ENCODE measurements at regions not wholly inside any gene's neighbourhood (a gene's known extent, or its start where the extent isn't known, plus 50 kb on each side); places are given as distances from the start of the nearest gene placed in this dataset.

- no peaks in the 10 kb centered on the region for H3K9me3 Mint-ChIP-seq
- no peak overlapping the region for H3K4me3 Mint-ChIP-seq
- no peaks in the 10 kb centered on the region for H3K4me1 Mint-ChIP-seq
- TF ChIP-seq, protein P1, sequence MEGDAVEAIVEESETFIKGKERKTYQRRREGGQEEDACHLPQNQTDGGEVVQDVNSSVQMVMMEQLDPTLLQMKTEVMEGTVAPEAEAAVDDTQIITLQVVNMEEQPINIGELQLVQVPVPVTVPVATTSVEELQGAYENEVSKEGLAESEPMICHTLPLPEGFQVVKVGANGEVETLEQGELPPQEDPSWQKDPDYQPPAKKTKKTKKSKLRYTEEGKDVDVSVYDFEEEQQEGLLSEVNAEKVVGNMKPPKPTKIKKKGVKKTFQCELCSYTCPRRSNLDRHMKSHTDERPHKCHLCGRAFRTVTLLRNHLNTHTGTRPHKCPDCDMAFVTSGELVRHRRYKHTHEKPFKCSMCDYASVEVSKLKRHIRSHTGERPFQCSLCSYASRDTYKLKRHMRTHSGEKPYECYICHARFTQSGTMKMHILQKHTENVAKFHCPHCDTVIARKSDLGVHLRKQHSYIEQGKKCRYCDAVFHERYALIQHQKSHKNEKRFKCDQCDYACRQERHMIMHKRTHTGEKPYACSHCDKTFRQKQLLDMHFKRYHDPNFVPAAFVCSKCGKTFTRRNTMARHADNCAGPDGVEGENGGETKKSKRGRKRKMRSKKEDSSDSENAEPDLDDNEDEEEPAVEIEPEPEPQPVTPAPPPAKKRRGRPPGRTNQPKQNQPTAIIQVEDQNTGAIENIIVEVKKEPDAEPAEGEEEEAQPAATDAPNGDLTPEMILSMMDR (IDR thresholded peaks at IDR 0.05; ENCODE audit: unreplicated experiment in 3 of 3), result no peak
- H3K27me3 Mint-ChIP-seq (ENCODE audit: low read depth), result no peaks in the 10 kb centered on the region
- H3K27ac Mint-ChIP-seq, result no peak overlapping the region
- no peaks in the 10 kb centered on the region for H3K36me3 Mint-ChIP-seq (ENCODE audit: low read depth)
These were observed 93.8 kb downstream of the HS3ST1 start for GRCh38 chr4:11334887-11335286.

DNA sequence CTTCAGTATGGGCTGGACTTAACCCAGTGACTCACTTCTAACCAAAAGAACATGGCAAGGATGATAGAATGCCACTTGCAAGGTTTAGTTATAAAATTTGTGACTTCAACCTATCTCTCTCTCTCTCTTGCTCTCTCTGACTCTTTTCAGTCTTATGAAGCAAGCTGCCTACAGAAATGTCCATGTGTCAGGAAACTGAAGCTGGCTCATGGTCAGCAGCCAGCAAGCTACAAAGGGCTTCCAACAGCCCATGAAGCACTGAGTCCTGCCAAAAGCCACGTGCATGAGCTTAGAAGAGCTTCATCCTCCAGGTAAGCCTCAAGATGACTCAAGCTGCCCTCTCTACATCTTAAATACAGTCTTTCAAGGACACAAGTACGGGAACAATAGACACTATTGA lies 100.3 kb downstream of the HS3ST1 start:
- TF ChIP-seq, protein P1 (IDR thresholded peaks at IDR 0.05; ENCODE audit: unreplicated experiment in 3 of 3), result no peak
- H3K9me3 Mint-ChIP-seq, result peaks cover 11% of the 10 kb centered on the region
- no peak overlapping the region for H3K4me3 Mint-ChIP-seq
- no peaks in the 10 kb centered on the region for H3K36me3 Mint-ChIP-seq (ENCODE audit: low read depth)
- H3K27me3 Mint-ChIP-seq (ENCODE audit: low read depth), result peaks cover 6% of the 10 kb centered on the region
- no peak overlapping the region for H3K27ac Mint-ChIP-seq
- H3K4me1 Mint-ChIP-seq, result no peaks in the 10 kb centered on the region

- Mint-ChIP-seq H3K27ac (no peak overlapping the region), H3K36me3 (ENCODE audit: low read depth) (no peaks in the 10 kb centered on the region)
These were observed 102.7 kb downstream of the HS3ST1 start for GRCh38 chr4:11326021-11326420.

DNA sequence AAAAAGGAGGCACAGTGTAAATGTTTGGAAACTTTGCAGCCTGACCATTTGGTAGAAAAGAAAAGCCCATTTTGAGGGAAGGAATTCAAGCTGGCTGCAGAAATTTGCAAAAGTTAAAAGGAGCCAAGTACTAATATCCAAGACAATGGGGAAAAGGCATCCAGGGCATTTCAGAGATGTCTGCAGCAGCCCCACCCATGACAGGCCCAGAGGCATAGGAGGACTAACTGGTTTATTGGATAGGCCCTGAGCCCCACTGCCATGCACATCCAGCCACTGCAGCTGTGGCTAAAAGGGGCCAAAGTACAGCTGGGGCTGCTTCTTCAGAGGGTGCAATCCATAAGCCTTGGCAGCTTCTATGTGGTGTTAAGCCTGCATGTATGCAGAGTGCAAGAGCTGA lies 104.9 kb downstream of the HS3ST1 start:
- no peak overlapping the region for H3K4me3 Mint-ChIP-seq
- H3K9me3 Mint-ChIP-seq, result peaks cover 28% of the 10 kb centered on the region
- H3K27ac Mint-ChIP-seq, result no peak overlapping the region
- TF ChIP-seq, protein P1 (IDR thresholded peaks at IDR 0.05; ENCODE audit: unreplicated experiment in 3 of 3), result no peak
- no peaks in the 10 kb centered on the region for H3K36me3 Mint-ChIP-seq (ENCODE audit: low read depth)
- H3K27me3 Mint-ChIP-seq (ENCODE audit: low read depth), result peaks cover 6% of the 10 kb centered on the region
- H3K4me1 Mint-ChIP-seq, result no peaks in the 10 kb centered on the region

More at GRCh38 chr4:11326021-11326420, 102.7 kb downstream of the HS3ST1 start:
- Mint-ChIP-seq H3K4me1 (no peaks in the 10 kb centered on the region), H3K4me3 (no peak overlapping the region), H3K27me3 (ENCODE audit: low read depth) (peaks cover 6% of the 10 kb centered on the region), H3K9me3 (peaks cover 24% of the 10 kb centered on the region)
- TF ChIP-seq, protein P1 (IDR thresholded peaks at IDR 0.05; ENCODE audit: unreplicated experiment in 3 of 3), result no peak

- H3K4me1 Mint-ChIP-seq, result no peaks in the 10 kb centered on the region
- TF ChIP-seq, protein P1 (IDR thresholded peaks at IDR 0.05; ENCODE audit: unreplicated experiment in 3 of 3), result no peak
- no peaks in the 10 kb centered on the region for H3K36me3 Mint-ChIP-seq (ENCODE audit: low read depth)
- peaks cover 4% of the 10 kb centered on the region for H3K9me3 Mint-ChIP-seq
- H3K4me3 Mint-ChIP-seq, result no peak overlapping the region
- no peaks in the 10 kb centered on the region for H3K27me3 Mint-ChIP-seq (ENCODE audit: low read depth)
- H3K27ac Mint-ChIP-seq, result no peak overlapping the region
These were observed 115.3 kb downstream of the HS3ST1 start for GRCh38 chr4:11313157-11313943.

DNA sequence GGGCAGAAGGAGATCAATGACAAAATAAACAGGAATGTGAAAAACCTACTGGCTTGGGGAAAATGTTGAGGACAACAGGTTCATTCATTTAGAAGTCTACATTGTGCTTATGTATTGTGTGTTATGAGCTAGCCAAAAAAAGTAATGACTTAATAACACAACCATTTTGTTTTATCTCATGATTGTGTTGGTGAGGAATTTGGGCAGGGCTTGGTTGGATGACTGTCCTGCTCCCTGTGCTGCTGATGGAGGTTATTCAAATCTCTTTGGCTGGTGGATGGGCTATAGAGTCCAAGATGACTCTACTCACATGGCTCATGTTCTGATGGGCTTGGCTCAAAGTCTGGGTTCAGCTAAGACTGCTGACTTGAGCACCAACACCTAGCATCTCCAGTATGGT lies 116.3 kb downstream of the HS3ST1 start:
- peaks cover 4% of the 10 kb centered on the region for H3K9me3 Mint-ChIP-seq
- H3K4me3 Mint-ChIP-seq, result no peak overlapping the region
- no peaks in the 10 kb centered on the region for H3K36me3 Mint-ChIP-seq (ENCODE audit: low read depth)
- no peak overlapping the region for H3K27ac Mint-ChIP-seq
- TF ChIP-seq, protein P1 (IDR thresholded peaks at IDR 0.05; ENCODE audit: unreplicated experiment in 3 of 3), result no peak
- no peaks in the 10 kb centered on the region for H3K4me1 Mint-ChIP-seq
- no peaks in the 10 kb centered on the region for H3K27me3 Mint-ChIP-seq (ENCODE audit: low read depth)
